HEK293 (cell line): ENCODE measurements at regions not wholly inside any gene's neighbourhood (a gene's known extent, or its start where the extent isn't known, plus 50 kb on each side); places are given as distances from the start of the nearest gene placed in this dataset.

Source experiments
- MZF1 ChIP-seq: fragments of 450-650 bp; formaldehyde crosslinking; IDR thresholded peaks from 2 replicates; pipeline ENCODE4 v1.5.1; 2017; ENCODE audit warnings: missing biosample characterization, missing genetic modification characterization, borderline replicate concordance
- TCF7L2 ChIP-seq: IDR thresholded peaks from 2 replicates; pipeline ENCODE4 v1.6.1; 2011; ENCODE audit warnings: low read depth, mild to moderate bottlenecking, inconsistent platforms, low read length, moderate library complexity, borderline replicate concordance
- ZFHX2 ChIP-seq: fragments of 450-650 bp; formaldehyde crosslinking; conservative IDR thresholded peaks from 2 replicates; pipeline ENCODE4 v1.5.1; 2016; ENCODE audit warnings: missing biosample characterization, missing genetic modification characterization
- ZNF146 ChIP-seq: fragments of 450-650 bp; formaldehyde crosslinking; IDR thresholded peaks from 2 replicates; pipeline ENCODE4 v1.5.1; 2016; ENCODE audit warnings: missing biosample characterization, missing genetic modification characterization
- ZNF324 ChIP-seq: fragments of 450-650 bp; formaldehyde crosslinking; IDR thresholded peaks from 2 replicates; pipeline ENCODE4 v1.5.1; 2016; ENCODE audit warnings: missing biosample characterization, missing genetic modification characterization
- ZNF670 ChIP-seq: fragments of 450-650 bp; formaldehyde crosslinking; IDR thresholded peaks from 2 replicates; pipeline ENCODE4 v1.5.1; 2016; ENCODE audit warnings: missing biosample characterization, missing genetic modification characterization, low read depth
- TF ChIP-seq, protein P1 (sequence below): fragments of 450-650 bp; formaldehyde crosslinking; IDR thresholded peaks from 2 replicates; pipeline ENCODE4 v1.5.1; 2016; ENCODE audit warnings: missing biosample characterization, missing genetic modification characterization
- TF ChIP-seq, protein P2 (sequence below): sonication (generic); formaldehyde crosslinking; IDR thresholded peaks from 2 replicates; pipeline ENCODE4 v1.8.1; 2022; ENCODE audit warnings: mild to moderate bottlenecking, moderate library complexity, missing genetic modification reagents

DNA sequence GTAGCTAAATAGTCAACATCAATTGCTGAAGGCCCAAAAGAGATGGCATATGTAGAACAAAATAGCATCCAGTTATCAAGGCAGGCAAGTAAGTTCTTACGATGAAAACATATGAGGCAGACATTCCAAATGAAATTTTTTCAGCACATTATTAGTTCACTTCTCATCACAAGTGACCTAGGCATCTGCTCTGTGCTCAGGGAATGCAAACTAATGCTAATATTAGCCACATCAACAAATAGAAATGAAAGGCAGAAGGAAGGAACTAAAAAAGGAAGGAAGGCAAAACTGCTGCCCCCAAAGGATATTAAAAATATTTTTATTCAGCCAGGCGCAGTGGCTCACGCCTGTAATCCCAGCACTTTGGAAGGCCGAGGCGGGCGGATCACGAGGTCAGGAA, 51.2 kb upstream of the ROCK1 start:
- TF ChIP-seq, protein P1, sequence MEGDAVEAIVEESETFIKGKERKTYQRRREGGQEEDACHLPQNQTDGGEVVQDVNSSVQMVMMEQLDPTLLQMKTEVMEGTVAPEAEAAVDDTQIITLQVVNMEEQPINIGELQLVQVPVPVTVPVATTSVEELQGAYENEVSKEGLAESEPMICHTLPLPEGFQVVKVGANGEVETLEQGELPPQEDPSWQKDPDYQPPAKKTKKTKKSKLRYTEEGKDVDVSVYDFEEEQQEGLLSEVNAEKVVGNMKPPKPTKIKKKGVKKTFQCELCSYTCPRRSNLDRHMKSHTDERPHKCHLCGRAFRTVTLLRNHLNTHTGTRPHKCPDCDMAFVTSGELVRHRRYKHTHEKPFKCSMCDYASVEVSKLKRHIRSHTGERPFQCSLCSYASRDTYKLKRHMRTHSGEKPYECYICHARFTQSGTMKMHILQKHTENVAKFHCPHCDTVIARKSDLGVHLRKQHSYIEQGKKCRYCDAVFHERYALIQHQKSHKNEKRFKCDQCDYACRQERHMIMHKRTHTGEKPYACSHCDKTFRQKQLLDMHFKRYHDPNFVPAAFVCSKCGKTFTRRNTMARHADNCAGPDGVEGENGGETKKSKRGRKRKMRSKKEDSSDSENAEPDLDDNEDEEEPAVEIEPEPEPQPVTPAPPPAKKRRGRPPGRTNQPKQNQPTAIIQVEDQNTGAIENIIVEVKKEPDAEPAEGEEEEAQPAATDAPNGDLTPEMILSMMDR (tag by site-specific recombination), result no peak
- TF ChIP-seq TCF7L2 (no peak), ZFHX2 (tag by site-specific recombination) (no peak), ZNF324 (tag by site-specific recombination) (no peak), ZNF670 (tag by site-specific recombination) (no peak), MZF1 (tag by site-specific recombination) (no peak), ZNF146 (tag by site-specific recombination) (no peak)
- TF ChIP-seq, protein P2, sequence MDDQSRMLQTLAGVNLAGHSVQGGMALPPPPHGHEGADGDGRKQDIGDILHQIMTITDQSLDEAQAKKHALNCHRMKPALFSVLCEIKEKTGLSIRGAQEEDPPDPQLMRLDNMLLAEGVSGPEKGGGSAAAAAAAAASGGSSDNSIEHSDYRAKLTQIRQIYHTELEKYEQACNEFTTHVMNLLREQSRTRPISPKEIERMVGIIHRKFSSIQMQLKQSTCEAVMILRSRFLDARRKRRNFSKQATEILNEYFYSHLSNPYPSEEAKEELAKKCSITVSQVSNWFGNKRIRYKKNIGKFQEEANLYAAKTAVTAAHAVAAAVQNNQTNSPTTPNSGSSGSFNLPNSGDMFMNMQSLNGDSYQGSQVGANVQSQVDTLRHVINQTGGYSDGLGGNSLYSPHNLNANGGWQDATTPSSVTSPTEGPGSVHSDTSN (CRISPR knock-in tag), result no peak
